Liver (tissue), 8 donors: ENCODE measurements at regions not wholly inside any gene's neighbourhood (a gene's known extent, or its start where the extent isn't known, plus 50 kb on each side); places are given as distances from the start of the nearest gene placed in this dataset.

Source experiments
- DNase-seq: peaks from one replicate; pipeline ENCODE4 v3.0.0-alpha.2; 2017; ENCODE audit warnings: low spot score
- H3K27ac ChIP-seq, 2 donors: one replicate each; pipeline ENCODE4 v1.7.0; 2013; ENCODE audit warnings: inconsistent platforms in 2 of 2, low read length in 2 of 2, control low read depth in 1 of 2, low read depth in 1 of 2, mild to moderate bottlenecking in 1 of 2
- H3K27me3 ChIP-seq, 4 donors: one replicate each; pipeline versions ENCODE4 v1.6.1 to v1.7.0; 2013; ENCODE audit warnings: low read length in 3 of 4, inconsistent platforms in 1 of 4, mild to moderate bottlenecking in 1 of 4, moderate library complexity in 1 of 4; ENCODE audit not compliant: control insufficient read depth in 4 of 4, insufficient read depth in 4 of 4
- H3K36me3 ChIP-seq, 4 donors: one replicate each; pipeline versions ENCODE4 v1.6.1 to v1.7.0; 2013; ENCODE audit warnings: low read length in 3 of 4, mild to moderate bottlenecking in 3 of 4, low read depth in 1 of 4, moderate library complexity in 1 of 4; ENCODE audit not compliant: control insufficient read depth in 4 of 4, insufficient read depth in 3 of 4
- H3K4me1 ChIP-seq, 4 donors: one replicate each; pipeline versions ENCODE4 v1.6.1 to v1.7.0; 2013; ENCODE audit warnings: low read length in 3 of 4, mild to moderate bottlenecking in 3 of 4, moderate library complexity in 1 of 4; ENCODE audit not compliant: control insufficient read depth in 4 of 4, insufficient read depth in 4 of 4
- H3K4me3 ChIP-seq, 3 donors: one replicate each; pipeline versions ENCODE4 v1.6.1 to v1.7.0; 2013; ENCODE audit warnings: low read length in 3 of 3, control low read depth in 1 of 3, low read depth in 1 of 3, mild to moderate bottlenecking in 1 of 3
- H3K9ac ChIP-seq, 2 donors: one replicate each; pipeline ENCODE4 v1.7.0; 2013; ENCODE audit warnings: low read length in 2 of 2, mild to moderate bottlenecking in 2 of 2, moderate library complexity in 2 of 2, control low read depth in 1 of 2, low read depth in 1 of 2
- H3K9me3 ChIP-seq, 4 donors: one replicate each; pipeline versions ENCODE4 v1.6.1 to v1.7.0; 2013; ENCODE audit warnings: low read length in 3 of 4; ENCODE audit not compliant: control insufficient read depth in 4 of 4
- EGR1 ChIP-seq, 2 donors: IDR thresholded peaks; 2 replicates each; pipeline ENCODE4 v1.6.1; 2016 to 2018; ENCODE audit warnings: antibody characterized with exemption in 2 of 2, low read depth in 2 of 2
- FOXA1 ChIP-seq: IDR thresholded peaks from 2 replicates; pipeline ENCODE4 v1.6.1; 2016; ENCODE audit warnings: antibody characterized with exemption
- FOXA2 ChIP-seq: IDR thresholded peaks from 2 replicates; pipeline ENCODE4 v1.6.1; 2016; ENCODE audit warnings: antibody characterized with exemption
- GABPA ChIP-seq, 2 donors: IDR thresholded peaks in 1 of 2; conservative IDR thresholded peaks in 1 of 2; 2 replicates each; pipeline ENCODE4 v1.6.1; 2016; ENCODE audit warnings: antibody characterized with exemption in 2 of 2, mild to moderate bottlenecking in 1 of 2, moderate library complexity in 1 of 2
- HNF4A ChIP-seq, 2 donors: conservative IDR thresholded peaks; 2 replicates each; pipeline ENCODE4 v1.6.1; 2016; ENCODE audit warnings: antibody characterized with exemption in 2 of 2, mild to moderate bottlenecking in 2 of 2
- HNF4G ChIP-seq: IDR thresholded peaks from 2 replicates; pipeline ENCODE4 v1.6.1; 2016; ENCODE audit warnings: antibody characterized with exemption
- JUND ChIP-seq, 2 donors: IDR thresholded peaks; 2 replicates each; pipeline ENCODE4 v1.6.1; 2016; ENCODE audit warnings: antibody characterized with exemption in 2 of 2
- MAX ChIP-seq: IDR thresholded peaks from 2 replicates; pipeline ENCODE4 v1.6.1; 2016; ENCODE audit warnings: antibody characterized with exemption
- RXRA ChIP-seq, 2 donors: IDR thresholded peaks; 2 replicates each; pipeline ENCODE4 v1.6.1; 2017 to 2018; ENCODE audit warnings: antibody characterized with exemption in 2 of 2, mild to moderate bottlenecking in 1 of 2
- SP1 ChIP-seq: IDR thresholded peaks from 2 replicates; pipeline ENCODE4 v1.6.1; 2018; ENCODE audit warnings: antibody characterized with exemption, mild to moderate bottlenecking
- WGBS: extraction: QIAGEN DNeasy Blood & Tissue Kit; methylation state at CpG from one replicate; pipeline ENCODE4 v1.1.7; 2013; 5-methylcytosine and 5-hydroxymethylcytosine counted together
- TF ChIP-seq, protein P1 (sequence below): IDR thresholded peaks from 2 replicates; pipeline ENCODE4 v1.6.1; 2016; ENCODE audit warnings: antibody characterized with exemption
- TF ChIP-seq, protein P2 (sequence below): fragments of 150-350 bp; IDR thresholded peaks from 2 replicates; pipeline ENCODE4 v1.5.1; 2017; ENCODE audit warnings: improper control_type of control experiment, low read depth, low read length; ENCODE audit not compliant: missing input control
- donor health status: healthy.
- donor health status: healthy.
- donor health status: healthy.
- donor health status: healthy.
- donor health status: healthy.

GRCh38 chr9:78927099-78927940 lies 630.4 kb downstream of the PSAT1 start:
- H3K9ac ChIP-seq: no peak overlapping the region
- no peak overlapping the region for H3K4me3 ChIP-seq
- 88% methylated on average over 1 of the region's 1 CpG for WGBS

GRCh38 chr9:78928625-78929405 lies 631.9 kb downstream of the PSAT1 start:
- Histone ChIP-seq H3K27ac (no peak overlapping the region), H3K4me1 (no peaks in the 10 kb centered on the region), H3K36me3 (no peaks in the 10 kb centered on the region), H3K9me3 (no peaks in the 10 kb centered on the region), H3K27me3 (no peaks in the 10 kb centered on the region), H3K9ac (no peak overlapping the region), H3K4me3 (no peak overlapping the region)
- no peak for DNase-seq
- WGBS: 70% methylated on average over 7 of the region's 7 CpGs
- no peak for TF ChIP-seq HNF4G
- no peak for TF ChIP-seq FOXA2
- no peak for TF ChIP-seq GABPA (IDR thresholded peaks at IDR 0.05 in 1 of 2, conservative IDR thresholded peaks at IDR 0.05 in 1 of 2)
- TF ChIP-seq MAX: no peak
- no peak for TF ChIP-seq SP1
- TF ChIP-seq RXRA (IDR thresholded peaks at IDR 0.05): no peak
- TF ChIP-seq HNF4A (conservative IDR thresholded peaks at IDR 0.05): no peak
- TF ChIP-seq EGR1 (IDR thresholded peaks at IDR 0.05; ENCODE audit: low read depth in 2 of 2): no peak
- TF ChIP-seq, protein P1, sequence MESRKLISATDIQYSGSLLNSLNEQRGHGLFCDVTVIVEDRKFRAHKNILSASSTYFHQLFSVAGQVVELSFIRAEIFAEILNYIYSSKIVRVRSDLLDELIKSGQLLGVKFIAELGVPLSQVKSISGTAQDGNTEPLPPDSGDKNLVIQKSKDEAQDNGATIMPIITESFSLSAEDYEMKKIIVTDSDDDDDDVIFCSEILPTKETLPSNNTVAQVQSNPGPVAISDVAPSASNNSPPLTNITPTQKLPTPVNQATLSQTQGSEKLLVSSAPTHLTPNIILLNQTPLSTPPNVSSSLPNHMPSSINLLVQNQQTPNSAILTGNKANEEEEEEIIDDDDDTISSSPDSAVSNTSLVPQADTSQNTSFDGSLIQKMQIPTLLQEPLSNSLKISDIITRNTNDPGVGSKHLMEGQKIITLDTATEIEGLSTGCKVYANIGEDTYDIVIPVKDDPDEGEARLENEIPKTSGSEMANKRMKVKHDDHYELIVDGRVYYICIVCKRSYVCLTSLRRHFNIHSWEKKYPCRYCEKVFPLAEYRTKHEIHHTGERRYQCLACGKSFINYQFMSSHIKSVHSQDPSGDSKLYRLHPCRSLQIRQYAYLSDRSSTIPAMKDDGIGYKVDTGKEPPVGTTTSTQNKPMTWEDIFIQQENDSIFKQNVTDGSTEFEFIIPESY: no peak
- TF ChIP-seq, protein P2, sequence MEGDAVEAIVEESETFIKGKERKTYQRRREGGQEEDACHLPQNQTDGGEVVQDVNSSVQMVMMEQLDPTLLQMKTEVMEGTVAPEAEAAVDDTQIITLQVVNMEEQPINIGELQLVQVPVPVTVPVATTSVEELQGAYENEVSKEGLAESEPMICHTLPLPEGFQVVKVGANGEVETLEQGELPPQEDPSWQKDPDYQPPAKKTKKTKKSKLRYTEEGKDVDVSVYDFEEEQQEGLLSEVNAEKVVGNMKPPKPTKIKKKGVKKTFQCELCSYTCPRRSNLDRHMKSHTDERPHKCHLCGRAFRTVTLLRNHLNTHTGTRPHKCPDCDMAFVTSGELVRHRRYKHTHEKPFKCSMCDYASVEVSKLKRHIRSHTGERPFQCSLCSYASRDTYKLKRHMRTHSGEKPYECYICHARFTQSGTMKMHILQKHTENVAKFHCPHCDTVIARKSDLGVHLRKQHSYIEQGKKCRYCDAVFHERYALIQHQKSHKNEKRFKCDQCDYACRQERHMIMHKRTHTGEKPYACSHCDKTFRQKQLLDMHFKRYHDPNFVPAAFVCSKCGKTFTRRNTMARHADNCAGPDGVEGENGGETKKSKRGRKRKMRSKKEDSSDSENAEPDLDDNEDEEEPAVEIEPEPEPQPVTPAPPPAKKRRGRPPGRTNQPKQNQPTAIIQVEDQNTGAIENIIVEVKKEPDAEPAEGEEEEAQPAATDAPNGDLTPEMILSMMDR: no peak
- TF ChIP-seq FOXA1: no peak

More at GRCh38 chr9:78927099-78927940, 630.4 kb downstream of the PSAT1 start:
- peak; percentile 31 for TF ChIP-seq FOXA2
- TF ChIP-seq JUND (IDR thresholded peaks at IDR 0.05): no peak
- peak in 1 of 2 donors; percentile 10 for TF ChIP-seq RXRA (IDR thresholded peaks at IDR 0.05)
- TF ChIP-seq, protein P1: no peak
- H3K9me3 ChIP-seq: no peaks in the 10 kb centered on the region
- H3K4me1 ChIP-seq: no peaks in the 10 kb centered on the region
- H3K27ac ChIP-seq: no peak overlapping the region
- no peaks in the 10 kb centered on the region for H3K27me3 ChIP-seq
- H3K36me3 ChIP-seq: no peaks in the 10 kb centered on the region
- DNase-seq: no peak
